Stimulated activated CD4-positive, alpha-beta T cell treated with anti-CD3 and anti-CD28 coated beads, TNF-alpha, amount 100 ng/mL, for 48 hours (primary cell): ENCODE measurements at regions not wholly inside any gene's neighbourhood (a gene's known extent, or its start where the extent isn't known, plus 50 kb on each side); places are given as distances from the start of the nearest gene placed in this dataset.

Experiments used
- DNase-seq, 3 donors: peaks; one replicate each; pipeline ENCODE4 v3.0.0-alpha.2; 2020; ENCODE audit warnings: low read depth in 3 of 3

DNA sequence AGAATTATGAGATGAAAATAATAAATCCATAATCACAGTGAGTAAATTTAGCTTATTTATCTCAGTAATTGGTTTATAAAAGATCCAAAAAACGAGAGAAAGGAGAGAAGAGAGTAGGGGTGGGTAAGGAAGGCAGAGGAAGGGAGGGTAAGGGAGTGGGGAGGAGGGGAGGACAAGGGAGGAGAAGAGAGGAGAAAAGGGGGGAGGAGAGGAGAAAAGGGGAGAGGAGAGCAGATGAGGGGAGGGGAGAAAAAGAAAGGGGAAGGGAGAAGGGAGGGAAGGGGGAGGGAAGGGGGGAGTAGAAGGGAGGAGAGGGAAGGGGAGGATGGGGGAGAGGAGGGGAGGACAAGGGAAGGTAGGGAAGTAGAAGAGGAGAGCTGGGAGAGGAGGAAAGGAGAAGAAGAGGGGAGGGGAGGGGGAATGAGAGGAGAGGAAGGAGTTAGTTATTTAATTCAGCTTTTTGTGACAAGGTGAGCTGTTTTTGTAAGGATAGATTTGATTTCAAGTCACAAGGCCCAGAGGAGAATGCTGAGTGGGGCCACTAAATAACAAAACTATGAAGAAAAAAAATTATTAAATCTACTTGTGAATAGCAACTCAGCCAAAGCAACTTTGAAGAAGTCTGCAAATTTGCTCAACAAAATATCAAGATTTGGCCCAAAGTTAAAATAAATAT lies 454.3 kb downstream of the ARAP2 start:
- DNase-seq: no peak

DNA sequence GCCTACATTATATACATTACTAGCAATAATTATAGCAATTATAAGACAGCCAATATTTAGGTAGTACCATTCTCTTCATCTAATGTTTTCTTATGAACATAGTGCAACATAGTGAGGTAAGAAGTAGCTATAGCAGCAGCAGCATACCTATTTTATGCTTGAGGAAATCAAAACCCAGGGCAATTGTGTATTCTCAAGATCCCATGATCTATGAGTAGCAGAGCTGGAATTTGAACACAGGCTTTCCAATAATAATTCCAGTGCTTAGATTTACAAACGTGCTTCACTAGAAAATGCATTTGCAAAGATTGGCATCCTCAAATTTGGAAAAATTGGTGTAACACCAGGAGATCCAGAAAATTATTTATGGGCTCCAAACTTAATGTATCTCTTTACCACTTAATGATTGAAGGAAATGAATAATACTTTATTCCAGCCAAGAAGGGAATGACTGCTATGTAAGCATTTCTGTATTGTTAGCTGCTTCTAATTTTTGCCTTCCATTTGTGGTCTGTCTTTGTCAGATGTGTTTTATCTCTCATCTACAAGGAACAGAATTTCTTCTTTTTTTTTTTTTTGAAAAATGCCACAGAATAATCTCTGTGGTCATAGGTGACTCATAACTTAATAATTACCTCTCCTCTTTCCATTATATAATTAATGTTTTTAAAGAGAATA lies 451.1 kb downstream of the ARAP2 start:
- no peak for DNase-seq

DNA sequence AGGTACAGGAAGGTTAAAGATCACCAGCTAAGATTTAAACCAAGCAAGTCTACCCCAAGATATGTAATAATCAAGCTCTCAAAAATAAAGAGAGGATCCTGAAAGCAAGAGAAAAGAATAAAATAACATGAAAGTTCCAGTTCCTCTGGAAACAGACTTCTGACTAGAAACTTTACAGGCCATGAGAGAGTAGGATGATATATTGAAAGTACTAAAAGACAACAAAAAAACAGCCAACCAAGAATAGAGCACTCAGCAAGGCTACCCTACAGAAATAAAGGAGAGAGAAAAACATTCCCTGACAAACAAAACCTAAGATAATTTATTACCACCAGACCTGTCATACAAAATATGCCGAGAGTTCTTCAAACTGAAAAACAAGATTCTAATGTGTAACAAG lies 450.5 kb downstream of the ARAP2 start:
- DNase-seq: no peak

DNA sequence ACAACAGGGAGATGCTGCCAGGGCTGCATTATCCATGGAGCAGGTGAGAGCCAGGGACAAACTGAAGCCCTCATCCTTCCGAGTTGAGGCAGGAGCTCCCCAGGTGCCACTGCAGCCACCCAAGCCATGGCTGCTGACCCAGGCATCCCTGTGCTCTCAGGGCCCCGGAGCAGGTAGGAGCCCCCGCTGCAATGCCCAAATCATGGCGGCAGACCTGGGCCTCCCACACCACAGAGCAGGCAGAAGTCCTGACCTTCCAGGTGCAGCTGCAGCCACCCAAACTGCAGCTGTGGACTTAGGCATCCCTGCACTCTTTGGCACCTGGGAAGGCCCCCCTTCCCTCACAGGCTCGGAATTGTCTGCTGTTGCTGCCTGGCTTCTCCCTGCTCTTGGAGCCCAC lies 443.6 kb downstream of the ARAP2 start:
- no peak for DNase-seq

DNA sequence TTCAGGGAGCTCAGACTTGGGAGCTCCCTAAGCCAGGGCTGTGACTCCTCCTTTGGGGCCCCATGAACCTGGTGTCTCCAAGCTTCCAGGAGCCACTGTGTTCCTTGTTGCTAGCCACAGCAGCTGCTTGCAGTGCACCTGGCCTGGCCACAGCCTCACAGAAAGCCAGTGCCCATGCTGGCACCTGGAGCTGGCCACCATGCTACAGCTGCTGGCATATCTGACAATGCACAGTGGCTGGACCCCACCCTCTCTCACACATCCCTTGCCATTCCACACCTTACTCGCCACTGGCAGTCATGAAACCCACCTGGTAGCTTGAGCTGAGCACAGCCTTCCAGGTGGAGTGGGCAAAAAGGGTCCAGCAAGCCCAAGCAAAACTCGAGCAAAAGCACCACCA lies 441.7 kb downstream of the ARAP2 start:
- no peak for DNase-seq

DNA sequence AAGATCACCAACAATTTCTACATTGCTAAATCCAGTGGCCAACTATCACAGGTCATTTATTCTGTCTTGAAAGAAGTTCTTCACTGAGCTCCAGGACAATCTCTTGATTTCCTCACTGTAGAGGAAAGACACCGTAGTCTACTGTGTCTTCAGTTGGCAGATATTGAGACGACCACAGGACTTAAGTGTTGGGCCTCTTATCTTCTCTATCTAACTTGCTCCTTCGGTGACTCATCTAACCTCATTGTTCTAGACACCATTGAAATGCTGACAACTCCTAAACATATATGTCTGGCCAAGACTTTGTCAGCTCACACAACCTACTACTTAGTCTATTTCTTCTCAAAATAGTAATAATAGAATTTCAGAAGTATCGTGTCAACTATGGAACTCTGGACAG lies 425.8 kb downstream of the ARAP2 start:
- DNase-seq: no peak

DNA sequence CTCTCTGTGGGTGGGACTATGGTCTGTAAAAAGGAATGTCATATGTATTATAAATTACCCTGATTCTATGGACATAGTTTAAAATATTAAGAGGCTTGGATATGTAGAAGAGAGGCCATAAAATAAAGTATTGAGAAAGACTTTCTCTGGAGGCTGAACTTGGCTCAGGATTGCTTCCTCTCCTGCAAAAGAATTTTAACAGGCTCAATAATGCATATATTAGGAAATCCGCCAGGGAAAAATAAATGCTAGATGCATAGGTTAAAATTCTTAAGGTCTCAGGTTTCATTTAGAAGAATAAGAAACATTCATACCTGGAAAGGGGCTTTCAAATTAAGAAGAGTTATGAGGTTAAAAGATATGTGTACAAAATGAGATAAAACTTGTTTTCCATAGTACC lies 424.3 kb downstream of the ARAP2 start:
- DNase-seq: no peak

DNA sequence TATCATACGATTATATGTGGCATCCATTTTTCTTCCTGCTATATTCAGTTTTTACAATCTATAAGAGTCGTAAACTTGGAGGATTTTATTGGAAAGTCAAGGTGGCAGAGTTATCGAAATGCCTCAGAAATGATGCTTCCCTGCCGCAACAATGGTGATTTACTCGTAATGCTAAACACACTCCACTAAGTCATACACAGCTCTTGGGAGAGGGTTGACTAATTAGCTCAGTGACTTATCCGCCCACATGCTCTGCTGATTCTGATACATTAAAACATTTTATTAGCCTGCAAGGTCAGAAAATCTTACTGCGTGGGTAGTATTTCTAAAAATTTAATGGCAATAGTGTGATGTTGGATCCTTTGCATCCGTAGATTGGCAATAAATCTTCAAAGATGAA lies 420.1 kb downstream of the ARAP2 start:
- DNase-seq: no peak

DNA sequence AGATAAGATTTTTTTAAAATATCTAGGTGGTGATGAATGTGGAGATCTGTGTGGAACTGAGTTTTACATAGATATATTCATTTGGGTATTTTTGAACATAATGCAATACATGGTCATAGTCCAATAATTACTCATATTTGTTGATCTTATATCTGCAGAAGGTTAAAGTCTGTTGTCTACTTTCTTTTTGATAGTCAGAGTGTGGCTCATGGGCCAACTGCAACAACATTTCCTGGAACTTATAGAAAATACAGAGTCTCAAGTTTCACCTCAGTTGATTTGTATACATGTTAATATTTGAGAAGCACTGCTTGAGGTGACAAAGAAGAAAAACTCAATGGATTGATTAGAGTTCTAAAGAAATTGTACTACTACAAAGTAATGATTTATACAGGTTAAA lies 408.4 kb downstream of the ARAP2 start:
- no peak for DNase-seq

DNA sequence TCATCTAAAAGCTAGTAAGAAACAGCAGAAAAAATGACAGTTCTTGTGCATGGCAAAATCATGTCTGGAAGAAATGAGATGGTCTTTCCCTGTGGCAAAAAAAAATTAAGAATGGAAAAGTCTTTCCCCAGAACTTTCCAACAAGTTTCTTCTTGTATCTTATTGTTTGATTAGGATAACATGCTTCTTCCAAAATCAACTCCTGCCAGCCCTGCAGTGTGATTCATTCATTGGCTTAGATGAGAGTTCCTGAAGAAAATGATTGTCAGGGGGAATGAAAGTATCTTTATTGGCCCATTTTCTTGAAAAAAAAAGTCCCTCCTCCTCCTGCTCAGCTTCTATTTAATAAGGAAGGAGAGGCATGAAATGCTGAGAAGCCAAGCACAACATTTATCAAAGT lies 407.7 kb downstream of the ARAP2 start:
- no peak for DNase-seq

DNA sequence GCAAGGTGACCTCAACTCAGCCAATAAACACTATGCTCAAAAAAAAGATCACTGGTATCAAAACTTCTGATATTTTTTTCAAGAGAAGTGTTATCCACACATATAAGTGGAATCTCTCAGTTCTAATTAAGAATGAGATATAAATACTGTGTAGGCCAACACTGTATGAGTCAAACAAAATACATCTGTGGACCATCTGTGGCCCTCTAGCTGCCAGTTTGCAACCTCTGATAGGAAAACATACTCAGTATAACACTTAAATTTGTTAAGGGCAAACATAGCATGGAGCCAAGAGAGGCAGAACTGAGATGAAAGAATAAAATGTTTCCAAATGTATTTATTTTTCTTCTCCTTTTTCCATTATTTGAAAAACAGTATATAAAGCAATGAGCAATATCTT lies 377.3 kb downstream of the ARAP2 start:
- no peak for DNase-seq

DNA sequence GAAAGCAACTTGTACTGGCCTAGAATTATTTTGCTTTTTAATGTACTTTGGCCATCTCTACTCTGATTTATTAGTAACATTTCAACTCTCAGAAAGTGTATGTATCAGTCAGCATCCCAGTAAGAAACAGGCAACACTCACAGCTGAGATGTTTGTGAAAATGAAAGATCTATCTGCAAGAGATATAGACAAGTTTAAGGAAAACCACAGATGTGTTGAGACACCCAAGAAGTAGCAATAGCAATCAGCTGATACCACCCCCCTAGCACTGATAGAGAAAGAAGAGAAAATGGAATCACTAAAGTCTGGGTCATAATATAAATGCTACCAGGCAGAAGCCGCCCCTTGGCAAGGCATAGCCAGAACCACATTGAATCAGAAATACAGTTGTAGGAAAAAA lies 372.0 kb downstream of the ARAP2 start:
- no peak for DNase-seq

DNA sequence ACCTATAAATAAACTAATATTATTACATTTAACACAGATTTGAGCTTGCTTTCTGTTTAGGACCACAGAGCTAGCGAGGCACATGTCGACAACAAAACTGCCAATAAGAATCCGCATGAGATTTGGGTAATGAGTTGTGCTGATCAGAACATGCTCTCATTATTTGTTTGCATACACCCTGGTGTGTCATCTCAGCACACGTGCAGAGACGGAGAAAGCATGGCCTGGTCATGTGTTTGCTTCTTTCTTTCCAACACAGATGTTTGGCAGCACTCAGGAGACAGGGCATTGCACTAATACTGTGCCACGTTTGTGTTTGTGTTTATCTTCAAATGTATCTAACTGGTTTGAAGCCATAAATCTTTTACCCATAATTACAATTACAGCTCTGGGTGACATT lies 364.8 kb downstream of the ARAP2 start:
- no peak for DNase-seq

DNA sequence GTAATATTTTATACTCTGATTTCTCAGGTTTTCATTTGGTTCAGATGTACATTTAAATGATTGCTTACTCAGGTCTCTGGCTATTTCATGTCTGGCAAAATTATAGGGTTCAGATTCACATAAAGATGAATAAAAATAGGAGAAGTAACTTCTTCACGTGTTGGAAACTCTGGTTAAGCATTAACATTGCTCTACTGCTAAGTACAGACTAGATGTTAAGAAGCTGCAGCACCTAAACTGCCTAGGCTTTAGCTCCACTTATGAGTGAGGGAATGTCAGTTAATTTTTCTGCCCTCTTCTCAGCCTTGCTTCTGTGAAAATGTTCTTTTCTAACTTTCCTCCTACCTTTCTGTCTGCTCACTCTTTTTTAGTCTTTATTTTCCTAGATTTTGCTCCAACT lies 361.2 kb downstream of the ARAP2 start:
- no peak for DNase-seq

DNA sequence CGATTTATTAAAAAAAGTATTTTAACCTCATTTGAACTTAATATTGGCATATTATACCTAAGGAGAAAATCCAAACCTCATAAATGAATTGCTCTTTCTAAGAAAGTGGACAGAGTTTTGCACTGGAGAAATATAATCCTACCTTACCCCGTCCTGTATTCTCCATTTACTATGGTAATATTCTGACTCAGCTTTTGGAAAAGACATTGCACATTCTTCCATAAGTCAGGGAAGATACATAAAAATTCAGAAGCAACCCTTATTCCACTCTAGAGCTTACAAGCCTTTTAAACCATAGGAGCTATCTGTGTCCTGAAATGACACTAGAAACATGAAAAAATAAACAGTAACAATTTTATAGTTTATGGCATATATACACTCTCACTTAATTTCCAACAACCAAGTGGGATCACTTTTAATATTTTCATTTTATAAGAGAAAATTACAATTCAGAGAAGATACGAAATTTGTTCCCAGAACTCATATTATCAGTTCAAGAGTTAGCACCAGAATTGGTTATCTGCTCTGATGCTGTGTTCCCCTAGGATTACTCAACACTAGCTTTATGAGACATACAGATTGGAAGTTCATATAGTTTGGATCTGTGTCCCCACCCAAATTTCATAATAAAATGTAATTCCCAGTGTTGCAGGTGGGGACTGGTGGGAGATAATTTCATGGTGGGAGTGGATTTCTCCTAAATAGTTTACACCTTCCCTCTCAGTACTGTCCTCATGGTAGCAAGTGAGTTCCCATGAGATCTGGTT lies 359.4 kb downstream of the ARAP2 start:
- no peak for DNase-seq

DNA sequence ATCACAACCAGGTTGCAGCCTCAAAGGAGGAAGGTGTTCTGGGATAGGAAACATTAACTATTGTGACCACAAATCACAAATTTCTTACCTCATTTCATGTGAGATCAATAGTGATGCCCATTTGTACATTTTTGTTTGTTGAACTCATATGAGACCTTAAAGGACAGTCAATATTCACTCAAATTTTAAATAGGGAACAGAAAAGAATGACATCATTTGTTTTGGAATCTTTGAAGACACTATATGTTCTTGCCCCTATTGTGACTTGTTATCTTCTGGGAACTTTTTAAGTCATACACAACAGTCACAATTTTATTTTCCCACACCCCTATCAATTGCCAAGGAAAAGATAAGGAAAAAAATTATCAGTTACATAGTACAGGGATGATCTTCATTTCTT lies 346.5 kb downstream of the ARAP2 start:
- DNase-seq: no peak

DNA sequence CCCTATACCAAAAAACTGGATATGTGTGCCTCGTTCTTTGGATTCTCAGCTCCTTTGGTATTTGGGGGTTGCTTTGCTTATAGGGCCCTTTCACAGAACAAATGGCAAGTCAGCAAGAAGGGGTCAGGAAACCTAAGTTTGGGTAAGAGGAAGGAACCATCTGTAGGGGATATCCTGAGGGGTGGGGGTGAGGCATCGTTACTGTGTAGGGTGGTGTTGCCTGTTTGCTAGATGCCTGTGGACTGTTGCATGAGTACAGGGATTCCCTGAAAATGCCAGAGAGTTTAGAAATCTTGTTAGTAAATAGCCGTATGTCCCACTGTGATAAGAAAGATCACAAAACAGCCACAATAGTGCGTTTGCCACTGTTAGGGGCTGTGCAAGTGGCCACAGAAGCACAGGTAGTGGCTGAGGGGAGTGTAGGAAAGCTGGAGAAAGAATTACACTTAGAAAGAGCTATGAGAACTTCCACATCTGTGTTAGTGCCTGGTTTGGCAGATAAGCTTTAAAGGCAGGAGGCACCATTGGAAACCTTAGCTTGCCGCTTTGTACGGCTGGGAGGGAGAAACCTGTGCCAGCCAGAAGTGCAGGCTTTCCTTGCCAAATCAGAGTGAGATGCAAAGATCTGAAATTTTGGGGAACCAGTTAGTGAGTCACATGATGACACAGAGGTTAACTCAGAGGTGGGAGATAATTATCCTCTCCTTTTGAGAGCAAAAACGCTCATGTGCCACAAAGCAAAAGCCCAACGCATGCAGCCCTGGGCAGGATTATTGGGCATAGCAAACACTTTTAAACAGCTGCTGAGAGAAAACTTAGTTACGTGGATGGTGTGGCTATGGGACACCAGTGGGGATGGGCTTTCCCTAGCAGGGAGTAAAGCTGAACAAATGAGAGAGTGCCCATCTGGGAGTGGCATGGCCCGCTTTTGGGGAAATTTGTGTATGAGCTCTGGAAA lies 343.7 kb downstream of the ARAP2 start:
- DNase-seq: no peak

DNA sequence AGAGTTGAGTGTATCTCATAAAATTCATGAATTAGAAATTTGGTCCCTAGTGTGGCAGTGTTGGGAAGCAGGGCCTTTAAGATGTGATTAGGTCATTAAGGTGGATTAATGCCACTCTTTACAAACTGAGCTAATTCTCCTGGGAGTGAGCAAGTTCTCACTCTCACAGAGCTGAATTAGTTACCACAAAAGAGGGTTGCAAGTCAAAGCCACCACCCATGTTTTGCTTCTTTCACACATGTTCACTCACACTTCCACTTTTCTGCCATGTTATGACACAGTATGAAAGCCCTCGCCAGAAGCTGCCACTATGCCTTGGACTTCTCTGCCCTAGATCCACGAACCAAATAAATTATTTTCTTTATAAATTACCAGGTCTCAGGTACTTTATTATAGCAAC lies 332.1 kb downstream of the ARAP2 start:
- no peak for DNase-seq

DNA sequence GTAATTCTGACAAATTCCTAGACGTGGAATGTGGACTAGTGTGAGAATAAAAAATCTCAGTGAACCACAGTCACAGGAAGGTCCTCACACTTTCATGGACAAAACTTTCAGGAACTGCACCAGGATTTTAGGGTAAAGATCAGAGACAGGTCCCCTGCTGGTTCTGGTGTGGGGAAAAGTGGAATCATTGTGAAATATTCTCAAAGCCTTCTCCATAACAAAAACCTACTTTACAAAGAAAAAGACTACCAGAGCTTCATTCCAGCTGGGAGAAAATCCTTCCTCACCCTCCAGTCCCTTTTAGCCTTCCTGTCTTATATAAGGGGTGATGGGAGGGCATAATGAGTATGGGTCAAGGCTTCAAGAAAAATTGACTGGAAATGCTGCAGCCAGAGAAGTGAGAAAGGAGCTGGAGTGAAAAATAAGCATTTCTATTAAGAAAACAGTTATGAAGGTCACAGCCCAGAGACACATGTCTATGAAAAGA lies 325.8 kb downstream of the ARAP2 start:
- DNase-seq: no peak

DNA sequence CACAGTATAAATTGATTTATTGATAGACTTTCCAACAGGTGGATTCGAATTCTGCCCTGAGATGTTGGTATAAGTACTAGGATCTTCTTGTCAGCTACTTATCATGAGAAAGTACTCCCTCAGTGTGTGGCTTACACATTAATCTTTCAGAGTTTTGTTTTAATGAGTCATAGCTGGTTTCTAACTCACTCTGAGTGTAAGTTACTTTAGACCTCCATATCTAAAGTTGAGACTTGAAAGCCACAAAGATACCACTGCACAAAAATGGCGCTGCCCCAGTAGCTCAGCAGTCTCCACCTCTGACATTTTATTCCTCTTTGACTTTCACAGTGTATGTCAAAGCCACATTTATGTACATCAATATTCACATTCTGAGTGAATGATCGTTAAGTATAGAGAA lies 318.5 kb downstream of the ARAP2 start:
- no peak for DNase-seq

DNA sequence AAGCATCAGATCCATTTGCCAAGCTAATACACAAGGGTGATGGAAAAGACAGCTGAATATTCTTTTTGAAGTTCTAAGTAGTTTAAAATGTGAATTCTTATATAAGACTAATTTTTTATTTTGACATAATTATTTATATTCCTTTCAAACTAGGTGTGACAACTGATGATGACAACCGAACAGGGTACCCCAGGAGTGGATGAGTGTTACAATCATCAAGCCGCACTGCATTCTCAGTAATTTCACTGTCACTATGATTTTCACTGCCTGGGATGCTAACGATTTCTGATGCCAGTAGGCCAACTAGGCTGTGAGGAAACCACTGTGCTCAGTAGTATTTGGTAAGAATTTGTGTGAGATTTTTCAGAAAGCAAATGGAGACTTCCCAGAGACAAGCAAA lies 317.5 kb downstream of the ARAP2 start:
- DNase-seq: no peak

DNA sequence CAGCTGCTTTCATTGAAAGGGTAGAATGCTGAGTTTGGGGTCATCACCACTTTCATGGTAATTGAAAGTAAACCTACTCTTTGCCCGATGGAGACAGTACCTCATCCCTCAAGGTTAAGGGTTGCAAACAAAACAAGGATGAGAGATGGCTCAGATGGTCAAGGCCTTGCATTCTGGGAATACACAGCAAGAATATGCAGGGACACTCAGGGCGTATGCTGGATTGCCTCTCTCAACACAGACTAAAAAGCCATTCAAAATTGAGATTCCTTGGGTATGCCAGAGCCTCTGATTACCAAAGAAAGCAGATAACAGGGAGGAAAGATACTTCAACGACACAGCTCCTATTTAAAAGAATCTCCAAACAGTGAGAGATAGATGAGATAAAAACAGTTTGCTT lies 310.4 kb downstream of the ARAP2 start:
- DNase-seq: no peak
